HPDE6-E6E7 (cell line): ENCODE measurements at regions not wholly inside any gene's neighbourhood (a gene's known extent, or its start where the extent isn't known, plus 50 kb on each side); places are given as distances from the start of the nearest gene placed in this dataset.

Experiments used
- DNase-seq: peaks from one replicate; pipeline ENCODE4 v3.0.0; 2011; ENCODE audit warnings: missing footprints; ENCODE audit errors: extremely low spot score

DNA sequence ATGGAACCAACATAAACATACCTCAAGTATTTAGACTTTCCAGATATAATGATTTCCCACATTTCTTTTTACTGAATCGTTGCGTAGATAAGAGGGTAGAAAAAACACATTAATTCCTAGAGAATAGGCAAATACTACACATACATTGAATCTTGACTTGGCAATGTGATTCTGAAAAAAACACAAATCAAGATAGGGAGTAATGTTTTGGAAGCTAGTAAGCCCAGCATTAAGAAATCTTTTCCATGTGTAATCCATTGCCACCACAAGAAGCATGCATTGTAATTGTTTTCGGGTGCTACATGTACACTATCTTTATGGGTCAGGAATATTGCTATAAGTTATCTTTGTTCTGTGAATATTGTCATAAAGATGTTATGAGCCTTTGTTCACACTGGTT, 269.8 kb upstream of the PDGFD start:
- DNase-seq: no peak

DNA sequence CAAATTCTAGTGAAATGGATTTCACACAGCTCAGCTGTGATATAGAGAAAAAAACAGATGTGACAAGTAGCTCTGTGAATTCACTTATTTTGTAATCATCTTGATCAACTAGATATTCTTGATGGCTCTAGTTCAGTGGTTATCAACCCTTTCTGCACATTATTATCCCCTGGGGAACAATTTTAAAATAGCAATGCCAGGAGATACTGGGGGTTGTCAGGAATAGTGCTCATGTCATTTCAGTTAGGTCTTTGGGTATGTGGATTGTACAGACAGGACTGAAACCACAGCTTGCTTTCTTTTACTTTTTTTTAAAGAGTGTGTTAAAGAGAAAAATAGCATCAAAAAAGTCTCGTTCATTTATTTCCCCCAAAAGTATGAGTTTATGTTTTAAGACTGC, 269.0 kb upstream of the PDGFD start:
- DNase-seq: no peak

DNA sequence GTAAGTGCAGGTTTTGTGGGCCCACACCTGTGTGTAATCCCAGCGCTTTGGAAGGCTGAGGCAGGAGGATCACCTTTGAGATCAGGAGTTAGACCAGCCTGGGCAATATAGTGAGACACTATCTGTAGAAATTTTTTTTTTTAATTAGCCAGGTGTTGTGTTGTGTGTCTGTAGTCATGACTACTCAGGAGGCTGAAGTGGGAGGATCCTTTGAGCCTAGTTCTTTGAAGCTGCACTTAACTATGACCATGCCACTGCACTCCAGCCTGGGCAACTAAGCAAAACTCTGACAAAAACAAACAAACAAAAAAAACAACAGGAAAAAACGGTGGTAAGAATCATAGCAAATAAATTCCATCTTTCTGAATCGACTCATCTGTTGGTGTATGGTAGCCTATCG, 268.6 kb upstream of the PDGFD start:
- DNase-seq: no peak

DNA sequence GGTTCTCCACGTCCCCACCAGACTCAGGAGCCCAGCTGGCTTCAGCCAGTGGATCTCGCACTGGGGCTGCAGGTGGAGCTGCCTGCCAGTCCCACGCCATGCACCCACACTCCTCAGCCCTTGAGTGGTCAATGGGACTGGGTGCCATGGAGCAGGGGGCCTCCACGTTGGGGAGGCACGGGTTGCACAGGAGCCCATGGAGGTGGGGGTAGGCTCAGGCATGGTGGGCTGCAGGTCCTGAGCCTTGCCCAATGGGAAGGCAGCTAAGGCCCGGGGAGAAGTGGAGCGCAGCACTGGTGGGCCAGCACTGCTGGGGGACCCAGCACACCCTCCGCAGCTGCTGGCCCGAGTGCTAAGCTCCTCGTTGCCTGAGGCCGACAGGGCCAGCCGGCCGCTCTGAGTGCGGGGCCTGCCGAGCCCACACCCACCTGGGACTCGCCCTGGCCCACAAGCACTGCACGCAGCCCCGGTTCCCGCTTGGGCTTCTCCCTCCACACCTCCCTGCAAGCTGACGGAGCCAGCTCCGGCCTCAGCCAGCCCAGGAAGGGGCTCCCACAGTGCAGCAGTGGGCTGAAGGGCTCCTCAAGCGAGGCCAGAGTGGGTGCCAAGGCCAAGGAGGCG, 258.5 kb upstream of the PDGFD start:
- no peak for DNase-seq

DNA sequence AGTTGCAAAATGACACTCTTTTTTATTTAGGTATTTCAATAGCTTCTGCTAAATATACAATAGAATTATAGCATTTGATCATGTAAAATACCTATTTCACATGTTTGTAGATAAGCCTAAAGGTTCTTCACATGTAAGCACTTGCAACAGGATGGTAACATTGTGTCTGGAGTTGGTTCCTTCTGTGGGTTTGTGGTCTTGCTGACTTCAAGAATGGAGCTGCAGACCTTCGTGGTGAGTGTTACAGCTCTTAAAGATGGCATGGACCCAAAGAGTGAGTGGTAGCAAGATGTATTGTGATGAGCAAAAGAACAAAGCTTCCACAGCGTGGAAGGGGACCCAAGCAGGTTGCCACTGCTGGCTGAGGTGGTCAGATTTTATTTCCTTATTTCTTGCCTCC, 246.4 kb upstream of the PDGFD start:
- DNase-seq: no peak

DNA sequence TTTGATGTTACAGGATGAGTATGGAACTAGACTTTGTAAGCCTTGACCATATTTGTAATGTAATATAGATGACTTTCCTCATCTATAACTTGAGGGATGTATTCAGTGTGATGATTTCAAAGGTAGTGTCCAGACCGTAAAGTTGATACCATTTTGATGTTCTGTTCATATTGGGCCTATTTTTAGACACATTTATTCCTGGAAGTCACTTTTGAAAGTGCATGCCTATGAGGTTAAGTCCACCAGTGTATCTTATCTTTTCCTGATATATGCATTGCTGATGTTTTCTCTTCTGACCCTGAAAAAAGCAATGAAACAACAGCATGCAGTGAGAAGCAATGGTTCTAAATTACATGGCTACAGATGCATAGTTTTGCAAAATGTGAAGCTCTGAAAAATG, 244.7 kb upstream of the PDGFD start:
- no peak for DNase-seq

DNA sequence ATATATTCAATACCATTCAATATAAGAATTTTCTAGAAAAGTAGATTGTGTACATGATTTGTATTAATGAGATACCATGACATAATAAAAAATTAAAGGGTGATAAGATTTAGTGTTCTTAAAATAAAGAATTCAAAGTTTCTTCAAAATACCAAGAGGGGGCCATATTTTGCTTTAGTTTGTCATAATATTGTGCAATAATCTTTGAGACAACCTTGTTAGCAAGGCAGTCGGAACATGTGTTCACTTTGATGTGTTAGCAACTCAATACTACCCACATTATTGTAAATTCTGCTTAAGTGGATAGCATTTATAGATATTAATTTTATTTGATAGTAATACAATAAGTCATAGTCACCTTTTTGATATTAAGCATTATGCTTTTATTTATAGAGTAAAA, 241.3 kb upstream of the PDGFD start:
- DNase-seq: no peak

DNA sequence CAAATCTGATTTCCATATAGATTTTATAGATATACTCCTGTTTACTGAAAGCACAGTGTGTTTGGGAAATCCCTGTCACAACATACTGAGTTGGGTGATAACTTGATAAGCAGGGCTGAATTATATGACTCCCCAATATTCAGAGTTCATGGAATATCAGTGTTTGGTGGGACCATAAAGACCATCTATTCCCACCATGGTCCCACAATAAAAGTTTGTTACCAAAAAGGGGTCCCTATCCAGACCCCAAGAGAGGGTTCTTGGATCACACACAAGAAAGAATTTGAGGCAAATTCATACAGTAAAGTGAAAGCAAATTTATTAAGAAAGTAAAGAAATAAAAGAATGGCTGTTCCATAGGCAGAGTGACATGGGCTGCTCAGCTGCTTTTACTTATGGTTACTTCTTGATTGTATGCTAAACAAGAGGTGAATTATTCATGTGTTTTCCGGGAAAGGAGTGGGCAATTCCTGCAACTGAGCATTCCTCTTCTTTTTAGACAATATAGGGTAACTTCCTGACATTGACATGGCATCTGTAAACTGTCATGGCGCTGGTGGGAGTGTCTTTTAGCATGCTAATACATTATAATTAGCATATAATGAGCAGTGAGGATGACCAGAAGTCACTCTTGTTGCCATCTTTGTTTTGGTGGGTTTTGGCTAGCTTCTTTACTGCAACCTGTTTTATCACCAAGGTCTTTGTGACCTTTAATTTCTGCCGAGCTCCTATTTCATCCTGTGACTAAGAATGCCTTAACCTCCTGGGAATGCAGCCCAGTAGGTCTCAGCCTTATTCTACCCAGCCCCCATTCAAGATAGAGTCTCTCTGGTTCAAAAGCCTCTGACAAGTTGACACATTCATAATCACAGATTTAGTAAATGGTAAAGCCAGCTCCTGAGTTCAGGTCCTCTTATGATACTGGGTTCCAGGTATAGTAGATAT, 240.6 kb upstream of the PDGFD start:
- DNase-seq: no peak

DNA sequence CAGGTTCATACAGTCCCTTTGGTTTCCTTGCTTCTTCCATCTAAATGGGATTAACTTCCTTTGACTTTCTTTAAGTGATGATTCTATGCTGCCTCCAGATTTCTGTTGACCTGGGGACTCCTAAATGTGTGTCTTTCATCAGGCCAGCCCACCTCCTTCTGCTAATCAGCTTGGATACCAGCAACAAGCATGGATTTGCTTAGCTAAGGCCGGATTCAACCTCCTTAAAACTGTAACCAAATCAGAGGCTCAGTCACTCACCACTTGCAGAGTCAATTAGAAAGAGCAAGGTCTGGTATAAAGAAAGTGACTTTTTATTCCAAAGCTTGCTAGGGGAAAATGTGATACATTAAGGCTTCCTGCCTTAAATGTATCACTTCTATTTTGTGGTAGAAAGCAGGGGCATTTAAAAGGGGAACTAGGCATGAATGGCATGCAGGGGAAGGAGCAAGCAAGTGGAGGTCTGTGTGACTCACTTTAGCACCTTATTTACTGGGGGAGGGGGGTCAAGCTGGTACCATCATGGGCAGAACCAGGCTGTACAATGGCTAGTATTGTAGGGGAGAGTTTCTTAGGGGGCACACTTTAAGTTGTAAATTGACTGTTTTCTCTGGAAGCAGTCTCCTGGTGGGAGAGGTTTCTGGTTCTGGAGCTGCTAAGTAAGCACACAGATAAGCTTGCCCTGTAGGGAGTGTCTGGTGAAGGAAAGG, 239.0 kb upstream of the PDGFD start:
- no peak for DNase-seq

DNA sequence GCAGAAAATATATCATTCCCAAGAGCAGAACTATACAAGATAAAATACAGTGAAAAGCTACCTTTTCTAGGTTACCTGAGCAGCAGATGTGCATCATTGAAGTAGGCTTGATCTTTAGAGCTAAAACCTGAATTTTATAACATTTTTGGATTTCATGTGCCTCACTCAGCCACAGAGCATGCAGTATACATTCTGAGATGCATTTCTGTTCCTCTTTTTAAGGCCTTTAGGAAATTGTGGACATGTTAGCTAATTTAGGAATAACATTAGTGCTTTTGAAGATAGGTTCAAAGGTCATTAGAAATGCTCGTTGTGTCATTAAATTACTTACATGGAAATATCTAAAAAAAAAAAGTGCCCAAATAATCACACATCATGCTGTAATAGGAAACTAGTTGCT, 230.6 kb upstream of the PDGFD start:
- DNase-seq: no peak

DNA sequence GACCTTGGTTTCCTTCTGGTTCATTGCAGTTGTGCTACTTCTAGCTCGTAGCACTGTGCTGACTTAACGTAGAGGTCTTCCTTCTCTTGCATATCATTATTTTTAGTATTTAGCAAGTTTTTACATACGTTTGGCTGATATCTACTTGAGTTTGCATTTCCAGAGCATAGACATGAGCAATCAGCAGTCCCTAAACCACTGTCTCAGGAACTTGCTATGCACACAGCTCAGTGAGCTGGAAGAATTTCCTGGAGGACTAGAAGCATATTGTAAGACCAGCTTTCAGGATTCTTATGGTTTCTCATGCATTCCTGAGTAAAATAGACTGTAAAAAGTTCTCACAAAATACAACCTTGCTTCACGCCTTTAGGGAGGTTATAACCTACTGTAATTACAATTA, 226.7 kb upstream of the PDGFD start:
- no peak for DNase-seq

DNA sequence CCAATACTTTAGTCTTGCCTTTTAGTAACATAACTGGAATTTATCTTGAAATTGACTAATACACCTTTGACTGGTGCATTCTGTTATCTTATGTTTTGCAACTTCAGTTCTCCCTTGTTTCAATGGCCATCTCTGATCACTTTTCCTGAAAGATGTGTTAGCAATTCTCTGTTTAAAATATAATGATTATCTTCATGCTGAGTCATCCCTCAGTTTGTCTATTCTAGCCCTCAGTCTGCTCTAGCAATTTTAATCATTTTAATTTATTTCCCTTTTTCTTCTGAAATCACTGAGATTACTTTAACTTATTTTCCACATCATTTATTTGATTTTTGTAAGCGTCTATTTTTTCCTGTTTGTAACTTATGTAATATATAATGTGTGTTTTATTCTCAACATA, 221.9 kb upstream of the PDGFD start:
- no peak for DNase-seq

DNA sequence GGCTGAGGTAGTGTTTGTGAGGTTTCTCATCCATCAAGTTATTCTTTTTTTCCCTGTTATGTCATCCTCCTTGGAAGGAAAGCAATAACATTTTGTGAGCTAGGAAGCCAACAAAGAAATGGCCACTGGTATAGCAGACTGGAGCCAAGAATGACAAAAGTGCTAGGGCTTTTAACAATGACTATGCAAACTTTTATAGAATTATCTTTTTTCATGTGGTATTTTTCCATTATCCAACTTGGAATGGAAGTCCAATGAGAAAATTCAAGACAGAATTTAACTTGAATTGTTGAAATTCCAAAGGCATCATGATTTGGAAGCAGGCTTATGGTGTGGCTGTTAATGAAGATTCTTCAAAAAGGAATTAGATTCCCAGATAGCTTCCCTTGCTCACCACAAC, 216.4 kb upstream of the PDGFD start:
- no peak for DNase-seq

DNA sequence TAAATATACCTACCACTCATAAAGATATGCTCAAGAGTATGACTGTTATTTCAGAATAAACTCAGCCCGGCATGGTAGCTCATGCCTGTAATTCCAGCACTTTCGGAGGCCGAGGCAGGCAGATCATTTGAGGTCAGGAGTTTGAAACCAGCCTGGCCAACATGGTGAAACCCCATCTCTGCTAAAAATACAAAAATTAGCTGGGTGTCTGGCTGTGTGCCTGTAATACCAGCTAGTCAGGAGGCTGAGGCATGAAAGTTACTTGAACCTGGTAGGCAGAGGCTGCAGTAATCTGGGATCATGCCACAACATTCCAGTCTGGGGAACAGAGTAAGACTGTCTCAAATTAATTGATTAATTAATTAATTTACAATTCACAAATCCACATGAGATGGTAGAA, 208.2 kb upstream of the PDGFD start:
- DNase-seq: no peak

DNA sequence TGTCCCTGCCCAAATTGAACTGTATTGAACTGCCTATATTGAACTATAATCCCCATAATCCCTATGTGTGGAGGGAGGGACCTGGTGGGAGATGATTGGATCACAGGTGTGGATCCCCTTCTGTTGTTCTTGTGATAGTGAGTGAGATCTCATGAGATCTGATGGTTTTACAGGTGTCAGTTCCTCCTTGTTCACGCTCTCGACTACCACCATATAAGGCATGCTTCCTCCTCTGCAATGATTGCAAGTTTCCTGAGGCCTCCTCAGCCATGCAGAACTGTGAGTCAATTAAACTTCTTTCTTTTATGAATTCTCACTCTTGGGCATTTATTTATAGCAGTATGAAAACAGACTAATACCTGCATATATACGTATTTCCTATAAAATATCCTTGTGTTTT, 206.5 kb upstream of the PDGFD start:
- no peak for DNase-seq

DNA sequence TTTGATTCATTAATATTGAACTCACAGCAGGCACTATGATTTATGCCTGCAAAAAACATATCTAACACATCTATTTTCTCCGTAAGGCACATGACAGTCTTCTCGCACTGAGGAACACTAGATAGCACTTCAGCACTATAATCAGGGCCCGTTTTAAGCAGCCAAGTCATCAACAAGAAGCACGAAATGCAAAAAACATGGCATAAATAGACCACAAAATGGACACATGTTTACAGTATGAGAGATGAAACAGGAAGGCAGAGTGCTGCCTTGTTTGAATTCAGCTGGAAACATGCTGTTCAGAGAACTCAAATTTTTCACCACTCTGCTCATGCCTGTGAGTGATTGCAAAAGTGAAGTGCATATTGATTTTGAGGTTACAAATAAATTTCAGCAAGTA, 205.8 kb upstream of the PDGFD start:
- no peak for DNase-seq

DNA sequence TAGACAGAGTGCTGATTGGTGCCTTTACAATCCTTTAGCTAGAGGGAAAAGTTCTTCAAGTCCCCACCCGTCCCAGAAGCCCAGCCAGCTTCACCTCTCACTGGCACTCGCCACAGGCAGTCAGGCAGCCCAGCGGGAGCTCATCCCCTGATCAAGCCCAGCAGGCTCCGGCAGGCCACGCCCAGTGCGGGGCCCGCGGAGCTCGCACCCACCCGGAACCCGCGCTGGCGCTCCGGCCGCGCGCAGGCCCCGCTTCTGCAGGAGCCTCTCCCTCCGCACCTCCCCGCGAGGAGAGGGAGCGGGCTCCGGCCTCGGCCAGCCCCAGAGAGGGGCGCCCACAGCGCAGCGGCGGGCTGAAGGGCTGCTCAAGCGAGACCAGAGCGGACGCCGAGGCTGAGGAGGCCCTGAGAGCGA, 202.4 kb upstream of the PDGFD start:
- DNase-seq: no peak

DNA sequence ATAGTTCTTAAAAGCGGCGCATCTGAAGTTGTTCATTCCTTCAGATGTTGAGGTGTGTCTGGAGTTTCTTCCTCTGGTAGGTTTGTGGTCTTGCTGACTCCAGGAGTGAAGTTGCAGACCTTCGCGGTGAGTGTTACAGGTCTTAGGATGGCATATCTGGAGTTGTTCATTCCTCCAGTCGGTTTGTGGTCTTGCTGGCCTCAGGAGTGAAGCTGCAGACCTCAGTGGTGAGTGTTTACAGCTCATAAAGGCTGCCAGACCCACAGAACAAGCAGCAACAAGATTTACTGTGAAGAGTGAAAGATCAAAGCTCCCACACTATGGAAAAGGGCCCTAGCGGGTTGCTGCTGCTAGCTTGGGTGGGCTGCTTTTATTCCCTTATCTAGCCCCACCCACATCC, 201.7 kb upstream of the PDGFD start:
- DNase-seq: no peak

DNA sequence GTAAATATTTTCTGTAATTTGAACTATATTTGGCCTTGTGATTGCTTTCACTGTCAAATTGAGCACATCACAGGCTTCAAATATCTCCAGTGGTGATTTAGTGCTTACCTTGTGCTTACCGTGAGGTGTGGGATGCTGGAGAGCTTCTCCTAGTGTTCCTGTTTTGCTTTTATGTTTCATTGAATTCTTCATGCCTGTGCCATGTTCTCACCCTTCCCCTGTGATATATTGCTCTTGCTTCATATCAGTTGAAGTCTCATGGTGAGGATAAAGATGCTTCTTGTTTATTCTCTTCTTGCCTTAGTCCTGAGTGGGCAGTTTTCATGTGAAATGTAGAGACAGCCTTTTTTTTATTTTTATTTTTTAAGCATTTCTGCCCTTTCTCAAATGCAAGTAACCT, 198.0 kb upstream of the PDGFD start:
- no peak for DNase-seq

DNA sequence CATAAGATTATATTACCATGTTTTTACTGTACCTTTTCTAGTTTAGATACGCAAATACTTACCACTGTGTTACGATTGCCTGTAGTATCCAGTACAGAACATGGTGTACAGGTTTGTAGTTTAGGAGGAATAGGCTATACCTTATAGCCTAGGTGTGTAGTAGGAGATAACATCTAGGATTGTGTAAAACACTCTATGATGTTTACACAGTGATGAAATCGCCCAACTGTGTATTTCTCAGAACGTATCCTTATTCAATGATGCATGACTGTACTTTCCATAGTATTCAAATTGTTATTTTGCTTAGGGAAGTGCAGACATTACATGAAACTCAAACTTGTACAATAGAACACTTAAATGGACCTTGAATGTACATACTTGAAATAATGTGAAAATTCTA, 188.1 kb upstream of the PDGFD start:
- no peak for DNase-seq

DNA sequence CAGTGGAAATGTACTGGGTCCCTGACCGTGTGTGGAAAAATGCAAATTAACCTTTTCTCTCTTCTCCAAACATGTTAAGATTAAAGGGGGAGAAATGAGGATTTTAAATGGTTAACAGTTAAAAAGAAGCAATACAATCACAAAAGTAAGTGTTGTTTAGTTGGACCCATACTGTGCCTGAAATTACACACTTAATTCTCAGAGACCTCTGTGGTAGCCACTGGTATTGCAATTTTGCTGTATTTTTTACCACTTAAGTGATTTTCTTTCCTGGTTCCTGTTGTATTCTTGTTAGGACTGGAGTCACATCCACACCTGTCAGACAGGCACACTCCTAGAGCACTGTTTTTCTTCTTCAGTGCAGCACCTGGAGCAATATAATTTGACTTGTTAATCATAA, 179.6 kb upstream of the PDGFD start:
- no peak for DNase-seq

DNA sequence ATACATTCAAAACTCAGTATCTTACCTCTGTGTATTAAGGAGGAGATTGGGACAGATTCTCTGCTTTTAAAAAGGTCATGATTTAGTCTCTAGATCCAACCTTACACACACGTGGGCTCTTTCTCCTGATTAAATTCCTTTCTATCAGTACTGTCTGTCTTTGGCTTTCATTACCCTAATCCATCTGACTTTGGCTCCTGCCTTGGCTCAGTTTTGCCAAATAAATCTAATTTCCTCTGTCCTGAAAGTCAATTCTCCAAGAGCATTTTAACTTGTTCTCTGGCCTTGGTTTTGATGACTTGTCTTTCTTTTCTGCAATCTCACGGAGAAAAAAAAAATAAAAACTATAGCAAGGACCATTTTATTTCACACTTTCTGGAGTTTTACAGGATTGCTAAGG, 176.6 kb upstream of the PDGFD start:
- DNase-seq: no peak

DNA sequence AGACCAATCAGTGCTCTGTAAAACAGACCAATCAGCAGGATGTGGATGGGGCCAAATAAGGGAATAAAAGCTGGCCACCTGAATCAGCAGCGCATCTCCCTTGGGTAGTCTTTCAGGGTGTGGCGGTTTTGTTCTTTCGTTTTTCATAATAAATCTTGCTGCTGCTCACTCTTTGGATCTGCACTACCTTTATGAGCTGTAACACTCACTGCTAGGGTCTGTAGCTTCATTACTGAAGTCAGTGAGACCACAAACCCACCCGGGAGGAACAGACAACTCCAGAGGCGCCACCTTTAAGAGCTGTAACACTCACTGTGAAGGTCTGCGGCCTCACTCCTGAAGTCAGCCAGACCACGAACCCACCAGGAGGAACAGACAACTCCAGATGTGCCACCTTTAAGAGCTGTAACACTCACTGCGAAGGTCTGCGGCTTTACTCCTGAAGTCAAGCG, 175.5 kb upstream of the PDGFD start:
- DNase-seq: no peak
